ENCODE measurements at regions not wholly inside any gene's neighbourhood (a gene's known extent, or its start where the extent isn't known, plus 50 kb on each side); places are given as distances from the start of the nearest gene placed in this dataset.

DNA sequence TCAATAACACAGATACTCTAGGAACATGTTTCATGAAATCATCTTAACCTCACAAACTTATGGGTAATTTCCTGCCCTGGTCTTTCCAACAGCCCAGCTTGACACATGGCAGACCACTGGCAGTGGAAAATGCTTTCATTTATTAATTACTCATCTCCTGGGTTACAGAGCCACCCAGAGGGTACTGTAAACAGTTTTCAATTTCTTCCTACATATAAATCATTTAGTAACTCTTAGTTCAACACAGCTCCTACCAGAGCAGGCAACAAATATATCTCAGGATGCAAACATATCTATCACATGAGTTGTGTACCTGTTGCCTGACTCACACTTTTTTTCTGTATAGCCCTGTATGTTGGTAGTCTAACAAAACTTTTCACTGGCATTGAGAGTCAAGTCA lies 99.2 kb upstream of the VRK2 start:
- Histone ChIP-seq H3K9me3 (ENCODE audit: control insufficient read depth in 2 of 2, insufficient read depth in 1 of 2, low read depth in 1 of 2, low read length in 1 of 2) (no peaks in the 10 kb centered on the region), H3K4me3 (ENCODE audit: low read depth in 1 of 3, low read length in 3 of 3) (no peak overlapping the region), H3K27ac (ENCODE audit: low read depth in 1 of 3, low read length in 2 of 3) (no peak overlapping the region), H3K36me3 (ENCODE audit: control insufficient read depth in 3 of 3, insufficient read depth in 2 of 3, low read depth in 1 of 3, low read length in 3 of 3) (no peaks in the 10 kb centered on the region), H3K27me3 (ENCODE audit: control insufficient read depth in 3 of 3, insufficient read depth in 3 of 3, low read length in 3 of 3) (no peaks in the 10 kb centered on the region), H3K4me1 (ENCODE audit: control insufficient read depth in 3 of 3, insufficient read depth in 2 of 3, low read depth in 1 of 3, low read length in 2 of 3) (peaks cover 0 to 2% (median 0%) of the 10 kb centered on the region in 3 donors)
- DNase-seq (no peak), FAIRE-seq (no peak)

DNA sequence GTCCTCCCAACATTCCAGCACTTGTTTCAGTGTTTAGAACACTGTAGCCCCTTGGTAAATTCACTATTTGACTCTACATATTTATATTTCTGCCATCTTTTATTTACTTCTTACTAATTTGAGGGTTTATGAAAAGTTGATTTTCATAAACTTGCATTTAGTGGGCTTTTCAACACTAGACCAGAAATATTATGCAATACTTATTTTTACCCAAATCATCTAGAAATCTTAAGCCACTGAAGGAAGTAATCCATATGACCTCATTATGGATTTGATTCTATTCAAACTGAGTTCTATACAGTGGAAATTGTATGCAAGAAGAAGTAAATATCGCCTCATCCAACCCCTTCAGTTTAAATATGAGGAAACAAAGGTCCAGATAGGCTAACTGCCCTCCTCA lies 92.6 kb upstream of the VRK2 start:
- DNase-seq (no peak), FAIRE-seq (no peak)
- Histone ChIP-seq H3K9me3 (ENCODE audit: control insufficient read depth in 2 of 2, insufficient read depth in 1 of 2, low read depth in 1 of 2, low read length in 1 of 2) (no peaks in the 10 kb centered on the region), H3K27me3 (ENCODE audit: control insufficient read depth in 3 of 3, insufficient read depth in 3 of 3, low read length in 3 of 3) (no peaks in the 10 kb centered on the region), H3K4me1 (ENCODE audit: control insufficient read depth in 3 of 3, insufficient read depth in 2 of 3, low read depth in 1 of 3, low read length in 2 of 3) (no peaks in the 10 kb centered on the region), H3K36me3 (ENCODE audit: control insufficient read depth in 3 of 3, insufficient read depth in 2 of 3, low read depth in 1 of 3, low read length in 3 of 3) (no peaks in the 10 kb centered on the region), H3K27ac (ENCODE audit: low read depth in 1 of 3, low read length in 2 of 3) (no peak overlapping the region), H3K4me3 (ENCODE audit: low read depth in 1 of 3, low read length in 3 of 3) (no peak overlapping the region)
- WGBS, 3 donors = 89 to 94% (median 94%) methylated on average over 1 of the region's 1 CpG

DNA sequence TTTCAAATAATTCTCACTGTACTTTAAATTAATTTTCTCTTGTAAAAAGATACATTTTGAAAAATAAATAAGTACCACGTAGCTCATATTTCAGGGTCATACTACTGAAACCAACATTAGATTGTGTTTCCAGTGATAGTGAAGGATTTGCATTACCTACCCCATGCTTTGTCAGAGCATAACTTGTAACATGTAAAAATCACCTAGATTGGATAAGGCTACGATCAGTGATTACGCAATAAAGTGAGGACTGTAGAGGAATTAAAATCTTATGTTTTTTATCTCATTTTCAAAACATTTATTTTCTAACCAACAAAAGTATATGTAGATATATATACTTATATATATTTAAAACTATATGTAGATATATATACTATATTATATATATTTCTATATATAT lies 89.4 kb upstream of the VRK2 start:
- DNase-seq (no peak), FAIRE-seq (no peak)
- H3K36me3 ChIP-seq (ENCODE audit: control insufficient read depth in 3 of 3, insufficient read depth in 2 of 3, low read depth in 1 of 3, low read length in 3 of 3) = no peaks in the 10 kb centered on the region
- H3K4me1 ChIP-seq (ENCODE audit: control insufficient read depth in 3 of 3, insufficient read depth in 2 of 3, low read depth in 1 of 3, low read length in 2 of 3) = no peaks in the 10 kb centered on the region
- WGBS, 3 donors = 80 to 94% (median 92%) methylated on average over 3 of the region's 3 CpGs
- H3K4me3 ChIP-seq (ENCODE audit: low read depth in 1 of 3, low read length in 3 of 3) = no peak overlapping the region
- no peaks in the 10 kb centered on the region for H3K27me3 ChIP-seq (ENCODE audit: control insufficient read depth in 3 of 3, insufficient read depth in 3 of 3, low read length in 3 of 3)
- H3K9me3 ChIP-seq (ENCODE audit: control insufficient read depth in 2 of 2, insufficient read depth in 1 of 2, low read depth in 1 of 2, low read length in 1 of 2) = no peaks in the 10 kb centered on the region
- H3K27ac ChIP-seq (ENCODE audit: low read depth in 1 of 3, low read length in 2 of 3) = no peak overlapping the region

DNA sequence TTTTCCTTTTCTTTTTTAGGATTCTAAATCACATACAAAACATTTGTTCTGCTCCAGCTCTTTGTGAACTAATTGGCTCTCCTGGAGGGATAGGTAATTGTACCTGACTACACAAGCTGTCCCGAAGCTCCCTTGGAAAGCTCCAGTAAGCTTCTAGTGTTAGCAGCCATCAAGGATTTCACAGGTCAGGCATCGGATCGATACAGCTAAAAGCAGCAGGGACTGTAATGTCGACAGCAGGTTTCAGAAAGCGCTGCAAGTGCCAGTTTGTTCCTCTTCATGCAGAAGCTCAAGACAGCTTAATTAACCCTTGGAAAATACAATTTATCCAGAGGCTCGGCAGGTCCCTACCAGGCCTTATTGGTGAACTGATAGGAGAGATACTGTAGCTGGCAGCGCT lies 87.2 kb upstream of the VRK2 start:
- H3K36me3 ChIP-seq (ENCODE audit: control insufficient read depth in 3 of 3, insufficient read depth in 2 of 3, low read depth in 1 of 3, low read length in 3 of 3) = no peaks in the 10 kb centered on the region
- no peak overlapping the region for H3K4me3 ChIP-seq (ENCODE audit: low read depth in 1 of 3, low read length in 3 of 3)
- no peaks in the 10 kb centered on the region for H3K4me1 ChIP-seq (ENCODE audit: control insufficient read depth in 3 of 3, insufficient read depth in 2 of 3, low read depth in 1 of 3, low read length in 2 of 3)
- 65 to 78% (median 76%) methylated on average over 7 of the region's 7 CpGs for WGBS, 3 donors
- DNase-seq (no peak), FAIRE-seq (no peak)
- no peaks in the 10 kb centered on the region for H3K27me3 ChIP-seq (ENCODE audit: control insufficient read depth in 3 of 3, insufficient read depth in 3 of 3, low read length in 3 of 3)
- H3K27ac ChIP-seq (ENCODE audit: low read depth in 1 of 3, low read length in 2 of 3) = no peak overlapping the region
- H3K9me3 ChIP-seq (ENCODE audit: control insufficient read depth in 2 of 2, insufficient read depth in 1 of 2, low read depth in 1 of 2, low read length in 1 of 2) = no peaks in the 10 kb centered on the region

DNA sequence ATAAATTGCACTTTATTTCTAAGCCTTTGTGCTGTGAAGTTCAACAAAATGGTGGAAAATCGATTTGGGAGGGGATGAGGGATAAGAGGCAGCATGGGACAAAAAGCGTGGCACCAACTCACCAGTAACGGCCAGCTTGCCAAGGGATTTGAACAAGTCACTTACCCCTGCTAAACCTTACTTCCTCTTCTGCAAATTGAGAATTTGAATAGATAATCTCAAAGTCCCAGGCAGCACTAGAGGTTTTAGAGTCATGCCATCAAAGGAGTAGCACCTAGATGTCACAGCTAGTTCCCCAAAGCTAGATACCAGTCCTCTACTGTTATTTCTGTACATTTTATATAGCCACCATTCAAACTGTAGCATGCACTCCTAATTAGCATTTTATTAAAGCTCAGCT lies 83.7 kb upstream of the VRK2 start:
- H3K36me3 ChIP-seq (ENCODE audit: control insufficient read depth in 3 of 3, insufficient read depth in 2 of 3, low read depth in 1 of 3, low read length in 3 of 3) = no peaks in the 10 kb centered on the region
- FAIRE-seq = no peak
- H3K27ac ChIP-seq (ENCODE audit: low read depth in 1 of 3, low read length in 2 of 3) = no peak overlapping the region
- no peaks in the 10 kb centered on the region for H3K27me3 ChIP-seq (ENCODE audit: control insufficient read depth in 3 of 3, insufficient read depth in 3 of 3, low read length in 3 of 3)
- H3K9me3 ChIP-seq (ENCODE audit: control insufficient read depth in 2 of 2, insufficient read depth in 1 of 2, low read depth in 1 of 2, low read length in 1 of 2) = no peaks in the 10 kb centered on the region
- 83 to 88% (median 85%) methylated on average over 3 of the region's 3 CpGs for WGBS, 3 donors
- no peaks in the 10 kb centered on the region for H3K4me1 ChIP-seq (ENCODE audit: control insufficient read depth in 3 of 3, insufficient read depth in 2 of 3, low read depth in 1 of 3, low read length in 2 of 3)
- no peak for DNase-seq
- no peak overlapping the region for H3K4me3 ChIP-seq (ENCODE audit: low read depth in 1 of 3, low read length in 3 of 3)

DNA sequence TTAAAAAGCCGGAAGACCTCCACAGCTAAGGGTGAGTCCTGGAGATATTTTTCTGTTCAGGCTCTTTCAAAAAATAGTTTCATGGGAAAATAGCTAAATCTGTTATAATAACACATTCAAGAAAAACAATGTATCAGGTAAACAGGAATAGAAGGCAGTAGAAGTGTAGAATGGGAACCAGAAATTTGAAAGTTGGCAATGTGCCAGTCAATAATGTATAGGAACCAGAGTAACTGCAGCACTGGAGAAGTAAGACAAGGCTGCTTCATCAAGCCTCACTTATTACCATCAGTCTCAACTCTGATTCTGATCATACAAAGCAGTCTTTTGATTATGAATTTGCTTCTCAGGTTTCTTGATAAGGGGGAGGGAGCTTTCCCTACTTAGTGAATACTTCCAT lies 81.4 kb upstream of the VRK2 start:
- no peak overlapping the region for H3K27ac ChIP-seq (ENCODE audit: low read depth in 1 of 3, low read length in 2 of 3)
- H3K27me3 ChIP-seq (ENCODE audit: control insufficient read depth in 3 of 3, insufficient read depth in 3 of 3, low read length in 3 of 3) = no peaks in the 10 kb centered on the region
- no peaks in the 10 kb centered on the region for H3K36me3 ChIP-seq (ENCODE audit: control insufficient read depth in 3 of 3, insufficient read depth in 2 of 3, low read depth in 1 of 3, low read length in 3 of 3)
- H3K9me3 ChIP-seq (ENCODE audit: control insufficient read depth in 2 of 2, insufficient read depth in 1 of 2, low read depth in 1 of 2, low read length in 1 of 2) = no peaks in the 10 kb centered on the region
- no peaks in the 10 kb centered on the region for H3K4me1 ChIP-seq (ENCODE audit: control insufficient read depth in 3 of 3, insufficient read depth in 2 of 3, low read depth in 1 of 3, low read length in 2 of 3)
- 97 to 100% (median 100%) methylated on average over 1 of the region's 1 CpG for WGBS, 3 donors
- DNase-seq (no peak), FAIRE-seq (no peak)
- H3K4me3 ChIP-seq (ENCODE audit: low read depth in 1 of 3, low read length in 3 of 3) = no peak overlapping the region

DNA sequence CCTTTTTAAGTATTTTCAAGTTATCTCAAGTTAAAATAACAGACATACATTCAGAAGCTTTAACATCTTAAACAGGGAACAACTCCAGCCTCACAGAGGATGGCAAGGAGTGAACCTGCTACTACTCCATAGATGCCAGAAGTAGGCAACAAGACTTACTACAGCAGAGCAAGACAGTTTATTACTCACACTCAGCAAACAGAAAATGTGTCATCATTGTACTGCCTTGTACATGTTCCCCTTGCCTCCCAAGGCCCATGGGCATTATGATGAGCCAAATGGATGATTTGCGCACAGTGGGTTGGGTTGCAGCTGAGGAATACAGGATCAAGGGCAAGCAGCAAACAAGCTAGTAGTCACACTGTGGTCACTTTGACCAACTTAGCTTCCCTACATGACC lies 80.6 kb upstream of the VRK2 start:
- H3K4me1 ChIP-seq (ENCODE audit: control insufficient read depth in 3 of 3, insufficient read depth in 2 of 3, low read depth in 1 of 3, low read length in 2 of 3) = no peaks in the 10 kb centered on the region
- no peaks in the 10 kb centered on the region for H3K27me3 ChIP-seq (ENCODE audit: control insufficient read depth in 3 of 3, insufficient read depth in 3 of 3, low read length in 3 of 3)
- H3K4me3 ChIP-seq (ENCODE audit: low read depth in 1 of 3, low read length in 3 of 3) = no peak overlapping the region
- FAIRE-seq (no peak), DNase-seq (no peak)
- 98 to 100% (median 100%) methylated on average over 1 of the region's 1 CpG for WGBS, 3 donors
- no peak overlapping the region for H3K27ac ChIP-seq (ENCODE audit: low read depth in 1 of 3, low read length in 2 of 3)
- no peaks in the 10 kb centered on the region for H3K9me3 ChIP-seq (ENCODE audit: control insufficient read depth in 2 of 2, insufficient read depth in 1 of 2, low read depth in 1 of 2, low read length in 1 of 2)
- no peaks in the 10 kb centered on the region for H3K36me3 ChIP-seq (ENCODE audit: control insufficient read depth in 3 of 3, insufficient read depth in 2 of 3, low read depth in 1 of 3, low read length in 3 of 3)

DNA sequence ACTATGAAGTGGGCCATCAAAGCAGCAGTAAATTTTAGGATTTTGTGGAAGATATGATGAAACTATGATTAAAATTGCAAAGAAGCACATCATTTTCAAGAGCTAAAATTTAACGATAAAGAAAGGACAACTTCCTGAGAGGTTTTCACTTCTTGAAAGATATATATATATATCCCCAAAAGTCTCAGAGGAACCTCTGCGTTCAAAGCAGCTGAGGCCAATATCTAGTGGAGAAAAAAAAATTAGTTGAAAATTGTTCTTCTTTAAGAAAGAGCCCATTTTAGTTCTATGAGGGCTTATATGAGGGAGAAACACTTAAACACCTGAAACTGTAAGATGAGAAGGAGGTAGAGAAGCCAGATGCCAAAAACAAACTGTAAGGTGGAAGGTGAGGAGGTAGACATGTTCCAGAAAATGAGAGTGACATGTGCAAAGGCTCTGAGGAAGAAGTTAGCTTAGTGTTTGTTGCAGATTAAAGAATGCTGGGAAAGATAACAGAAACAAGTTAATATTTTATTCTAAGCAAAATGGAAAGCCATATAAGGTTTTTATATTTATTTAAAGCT lies 72.9 kb upstream of the VRK2 start:
- 78 to 90% (median 90%) methylated on average over 2 of the region's 2 CpGs for WGBS, 3 donors
- FAIRE-seq (no peak), DNase-seq (no peak)
- Histone ChIP-seq H3K36me3 (ENCODE audit: control insufficient read depth in 3 of 3, insufficient read depth in 2 of 3, low read depth in 1 of 3, low read length in 3 of 3) (no peaks in the 10 kb centered on the region), H3K27me3 (ENCODE audit: control insufficient read depth in 3 of 3, insufficient read depth in 3 of 3, low read length in 3 of 3) (no peaks in the 10 kb centered on the region), H3K4me3 (ENCODE audit: low read depth in 1 of 3, low read length in 3 of 3) (no peak overlapping the region), H3K9me3 (ENCODE audit: control insufficient read depth in 2 of 2, insufficient read depth in 1 of 2, low read depth in 1 of 2, low read length in 1 of 2) (no peaks in the 10 kb centered on the region), H3K27ac (ENCODE audit: low read depth in 1 of 3, low read length in 2 of 3) (no peak overlapping the region), H3K4me1 (ENCODE audit: control insufficient read depth in 3 of 3, insufficient read depth in 2 of 3, low read depth in 1 of 3, low read length in 2 of 3) (no peaks in the 10 kb centered on the region)

DNA sequence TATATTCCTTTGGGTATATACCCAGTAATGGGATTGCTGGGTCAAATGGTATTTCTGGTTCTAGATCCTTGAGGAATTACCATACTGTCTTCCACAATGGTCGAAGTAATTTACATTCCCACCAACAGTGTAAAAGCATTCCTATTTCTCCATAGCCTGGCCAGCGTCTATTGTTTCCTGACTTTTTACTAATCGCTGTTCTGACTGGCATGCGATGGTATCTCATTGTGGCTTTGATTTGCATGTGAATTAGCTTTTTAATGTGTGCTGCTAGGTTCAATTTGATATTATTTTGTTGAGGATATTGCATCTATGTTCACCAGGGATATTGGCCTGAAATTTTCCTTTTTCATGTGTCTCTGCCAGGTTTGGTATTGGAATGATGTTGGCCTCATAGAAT lies 67.4 kb upstream of the VRK2 start:
- Histone ChIP-seq H3K36me3 (ENCODE audit: control insufficient read depth in 3 of 3, insufficient read depth in 2 of 3, low read depth in 1 of 3, low read length in 3 of 3) (no peaks in the 10 kb centered on the region), H3K9me3 (ENCODE audit: control insufficient read depth in 2 of 2, insufficient read depth in 1 of 2, low read depth in 1 of 2, low read length in 1 of 2) (no peaks in the 10 kb centered on the region), H3K27ac (ENCODE audit: low read depth in 1 of 3, low read length in 2 of 3) (no peak overlapping the region), H3K4me1 (ENCODE audit: control insufficient read depth in 3 of 3, insufficient read depth in 2 of 3, low read depth in 1 of 3, low read length in 2 of 3) (no peaks in the 10 kb centered on the region), H3K27me3 (ENCODE audit: control insufficient read depth in 3 of 3, insufficient read depth in 3 of 3, low read length in 3 of 3) (no peaks in the 10 kb centered on the region), H3K4me3 (ENCODE audit: low read depth in 1 of 3, low read length in 3 of 3) (no peak overlapping the region)
- DNase-seq = no peak
- 84 to 90% (median 87%) methylated on average over 4 of the region's 4 CpGs for WGBS, 3 donors
- no peak for FAIRE-seq
